ENCODE measurements at regions not wholly inside any gene's neighbourhood (a gene's known extent, or its start where the extent isn't known, plus 50 kb on each side); places are given as distances from the start of the nearest gene placed in this dataset.
A peak's percentile ranks its signal among the peaks of the same experiment; 100 is the strongest.
"Not testable (repeated sequence)": the region's sequence is repeated elsewhere in the genome, so short reads cannot be mapped to it uniquely, and the experiment has no call there.

DNA sequence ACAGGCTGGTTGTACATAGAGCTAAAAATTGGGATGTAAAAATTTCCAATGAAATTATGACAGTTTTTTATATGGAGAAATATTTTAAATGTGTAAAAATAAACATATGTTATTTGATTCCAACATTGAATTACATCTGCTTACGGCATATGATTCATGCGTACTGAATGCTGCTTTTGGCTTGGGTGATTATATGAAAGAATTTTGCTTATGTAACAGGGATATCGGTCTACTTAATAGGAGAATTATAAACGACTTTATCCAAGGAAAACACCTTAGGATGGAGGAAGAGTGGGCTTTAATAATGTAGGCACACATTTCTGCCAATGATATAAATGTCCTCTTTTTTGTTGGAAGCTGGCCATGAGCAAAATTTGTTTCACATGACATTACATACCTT, 197.3 kb upstream of the GOT2 start:
- no peak for DNase-seq (ENCODE audit: low read depth)

DNA sequence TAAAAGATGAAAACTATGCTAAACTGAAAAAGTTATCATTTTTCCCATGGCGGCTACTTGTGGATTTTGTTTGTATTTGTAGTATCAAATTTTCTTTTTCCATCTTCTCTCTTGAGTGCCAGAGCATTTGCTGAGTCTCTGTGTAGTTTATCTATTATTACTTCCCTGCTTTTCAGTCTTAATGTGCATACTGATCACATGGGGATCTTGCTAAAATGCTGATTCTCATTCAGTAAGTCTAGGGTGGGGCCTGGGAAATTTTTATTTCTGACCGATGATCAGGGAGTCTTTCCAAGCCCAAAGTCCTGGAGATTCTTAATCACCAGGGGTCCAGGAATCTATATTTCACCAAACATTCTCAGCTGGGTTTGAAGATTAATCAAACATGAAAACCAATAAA, 189.0 kb upstream of the GOT2 start:
- no peak for DNase-seq (ENCODE audit: low read depth)

GRCh38 chr16:58913456-58913855, 179.3 kb upstream of the GOT2 start:
- no peak for DNase-seq (ENCODE audit: low read depth)

DNA sequence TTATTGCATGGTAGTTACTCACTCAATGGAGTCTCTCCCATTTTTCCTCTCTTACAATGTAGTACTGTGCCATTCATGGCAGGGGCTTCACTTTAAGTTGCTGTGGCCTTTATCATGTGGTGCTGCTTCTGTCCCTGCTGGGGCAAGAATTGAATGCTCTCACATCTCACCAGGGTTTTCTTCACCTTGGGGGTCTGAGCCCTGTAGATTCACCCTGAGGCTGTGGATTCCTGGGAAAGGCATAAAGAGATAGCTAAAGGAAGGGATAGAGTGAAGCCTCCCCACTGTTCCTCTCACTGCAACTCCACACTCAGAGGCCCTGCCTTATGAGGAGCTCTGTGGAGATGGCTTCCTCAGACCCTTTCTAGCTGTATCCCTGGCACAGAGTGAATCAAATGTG, 178.5 kb upstream of the GOT2 start:
- no peak for DNase-seq (ENCODE audit: low read depth)

GRCh38 chr16:58906981-58907715, 173.0 kb upstream of the GOT2 start:
- no peak for DNase-seq (ENCODE audit: low read depth)

GRCh38 chr16:58904291-58904690, 170.2 kb upstream of the GOT2 start:
- DNase-seq (ENCODE audit: low read depth), result no peak

DNA sequence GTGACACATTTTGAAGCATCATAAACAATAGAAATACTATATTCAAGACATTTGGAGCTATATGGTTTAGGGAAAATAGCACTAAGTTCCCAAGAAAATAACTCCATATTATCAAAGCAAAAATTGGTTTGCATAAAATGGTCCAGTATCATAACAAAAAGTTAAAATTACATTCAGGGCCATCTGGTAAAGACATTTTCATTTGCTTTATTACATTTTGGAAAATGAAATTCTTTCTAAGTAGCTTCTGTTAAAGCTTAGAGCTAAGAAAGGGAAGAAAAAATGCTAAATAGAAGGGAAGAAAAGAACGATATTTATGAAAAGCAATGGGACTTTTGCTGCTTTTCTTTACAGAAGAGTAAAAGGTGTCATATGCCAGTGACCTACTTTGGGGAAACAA, 155.4 kb upstream of the GOT2 start:
- no peak for DNase-seq (ENCODE audit: low read depth)

GRCh38 chr16:58885528-58886170, 151.5 kb upstream of the GOT2 start:
- DNase-seq (ENCODE audit: low read depth), result no peak

DNA sequence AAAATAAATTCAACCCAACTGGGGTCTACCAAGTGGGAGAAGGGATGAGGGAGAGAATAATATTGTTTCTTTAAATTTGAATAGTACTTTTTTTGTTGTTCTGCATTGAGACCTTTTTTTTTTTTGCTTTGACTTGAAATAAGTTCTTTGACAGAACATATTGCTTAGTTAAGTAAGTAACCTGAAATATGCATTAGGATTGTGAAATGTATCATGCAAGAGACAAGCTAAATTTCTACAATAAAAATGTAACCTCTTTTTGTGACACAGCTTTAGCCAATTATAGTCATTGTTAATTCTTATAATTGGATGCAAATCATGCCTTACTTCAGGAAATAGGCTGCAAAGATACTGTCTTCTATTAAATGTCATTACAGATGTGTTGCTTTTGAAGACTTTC, 150.0 kb upstream of the GOT2 start:
- no peak for DNase-seq (ENCODE audit: low read depth)

DNA sequence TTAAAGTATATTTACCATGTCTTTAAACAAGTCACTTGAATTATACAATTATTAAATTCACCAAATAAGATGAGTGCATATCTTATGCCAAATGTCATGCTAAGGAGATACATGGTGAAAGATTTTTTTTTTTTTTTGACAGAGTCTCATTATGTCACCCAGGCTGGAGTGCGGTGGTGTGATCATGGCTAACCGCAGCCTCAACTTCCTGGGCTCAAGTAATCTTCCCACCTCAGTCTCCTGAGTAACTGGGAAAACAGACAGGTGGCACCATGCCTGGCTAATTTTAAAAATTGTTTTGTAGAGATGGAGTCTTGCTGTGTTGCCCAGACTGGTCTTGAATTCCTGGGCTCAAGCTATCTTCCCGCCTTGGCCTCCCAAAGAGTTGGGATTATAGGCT, 149.0 kb upstream of the GOT2 start:
- peak; percentile 13 for DNase-seq (ENCODE audit: low read depth)

- DNase-seq (ENCODE audit: low read depth), result no peak
Measured at GRCh38 chr16:58882292-58882691, 148.2 kb upstream of the GOT2 start.

- DNase-seq (ENCODE audit: low read depth), result not testable (repeated sequence)
Measured at GRCh38 chr16:58878641-58879040, 144.5 kb upstream of the GOT2 start.

- DNase-seq (ENCODE audit: low read depth), result no peak
Measured at GRCh38 chr16:58866935-58867334, 132.8 kb upstream of the GOT2 start.

GRCh38 chr16:58863761-58864160, 129.6 kb upstream of the GOT2 start:
- DNase-seq (ENCODE audit: low read depth), result no peak

DNA sequence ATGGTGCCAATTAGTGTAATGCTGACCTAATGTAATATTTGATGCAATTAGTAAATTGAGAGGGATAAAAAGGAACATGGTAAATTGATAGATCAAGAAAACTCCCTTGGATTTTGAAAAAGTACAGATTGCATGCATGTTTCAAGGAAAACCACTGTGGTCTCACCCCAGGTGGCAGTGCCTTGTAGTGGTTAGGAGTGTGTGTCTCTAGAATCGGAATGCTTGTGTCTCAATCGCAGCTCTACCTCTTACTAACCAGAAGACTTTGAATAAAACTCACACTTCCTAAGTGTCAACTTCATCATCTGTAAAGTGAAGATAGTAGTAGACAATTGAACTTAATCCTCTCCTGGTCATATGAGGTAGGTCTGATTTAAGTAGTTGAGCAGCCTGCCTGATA, 128.9 kb upstream of the GOT2 start:
- no peak for DNase-seq (ENCODE audit: low read depth)

DNA sequence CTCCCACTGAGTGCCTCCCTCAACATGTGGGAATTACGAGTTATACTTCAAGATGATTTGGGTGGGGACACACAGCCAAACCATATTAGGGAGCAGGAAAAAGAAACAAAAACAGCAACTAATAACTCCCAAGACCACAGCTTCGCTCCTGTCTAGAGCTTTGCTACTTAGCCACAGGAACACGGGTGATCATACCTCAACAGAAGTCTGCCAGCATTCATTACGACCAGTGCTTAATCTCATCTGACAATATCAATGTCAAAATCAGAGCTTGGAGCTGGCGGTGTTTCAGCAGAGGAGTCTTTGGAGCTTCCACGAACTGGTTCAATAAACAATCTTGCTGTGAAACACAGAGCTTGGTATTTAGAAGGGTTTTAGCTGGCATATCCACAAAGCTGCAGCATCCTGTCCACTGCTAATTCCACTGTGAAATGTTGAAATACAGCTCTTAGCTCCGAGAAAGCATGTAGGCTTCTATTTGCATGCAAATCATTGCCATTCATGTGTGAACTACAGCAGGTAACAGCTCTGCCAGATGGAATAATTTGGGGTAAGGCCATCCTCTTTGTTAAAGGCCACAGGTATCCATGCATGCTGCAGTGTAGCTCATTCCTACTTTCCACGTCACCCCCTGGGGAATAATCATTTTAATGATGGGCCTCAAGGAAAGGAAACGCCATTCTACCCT, 128.4 kb upstream of the GOT2 start:
- no peak for DNase-seq (ENCODE audit: low read depth)

DNA sequence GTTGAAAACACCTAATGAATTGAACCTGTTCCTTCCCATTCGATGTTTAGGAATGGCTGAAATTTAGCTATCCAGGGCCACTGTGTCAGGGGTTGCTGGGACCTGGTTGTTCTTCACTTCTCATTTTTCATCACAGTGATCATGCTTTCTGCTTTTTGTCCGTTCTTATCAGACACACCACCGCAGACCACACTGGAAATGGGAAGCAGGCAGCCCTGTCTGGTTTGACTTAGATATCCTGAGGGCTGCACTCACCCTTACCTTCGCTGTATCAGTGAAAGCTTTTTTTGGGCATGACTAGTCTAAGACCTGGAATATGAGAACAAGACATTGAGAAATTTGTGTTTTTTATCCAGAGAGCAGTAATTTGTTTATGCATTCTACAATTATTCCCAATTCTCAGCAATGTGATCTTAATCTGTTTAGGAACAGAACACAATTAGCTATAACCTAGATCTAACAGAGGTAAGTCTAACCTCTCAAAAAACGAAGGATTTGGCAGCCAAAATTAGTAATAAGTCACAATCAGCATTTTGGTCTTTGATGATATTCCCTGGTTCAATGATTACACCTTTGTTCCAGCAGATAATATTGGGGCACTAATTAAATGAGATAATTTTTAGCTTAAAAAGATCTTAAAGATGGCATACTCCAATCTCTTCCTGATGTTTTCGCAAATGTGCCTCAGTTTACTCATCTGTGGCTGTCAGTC, 126.0 kb upstream of the GOT2 start:
- DNase-seq (ENCODE audit: low read depth), result no peak

DNA sequence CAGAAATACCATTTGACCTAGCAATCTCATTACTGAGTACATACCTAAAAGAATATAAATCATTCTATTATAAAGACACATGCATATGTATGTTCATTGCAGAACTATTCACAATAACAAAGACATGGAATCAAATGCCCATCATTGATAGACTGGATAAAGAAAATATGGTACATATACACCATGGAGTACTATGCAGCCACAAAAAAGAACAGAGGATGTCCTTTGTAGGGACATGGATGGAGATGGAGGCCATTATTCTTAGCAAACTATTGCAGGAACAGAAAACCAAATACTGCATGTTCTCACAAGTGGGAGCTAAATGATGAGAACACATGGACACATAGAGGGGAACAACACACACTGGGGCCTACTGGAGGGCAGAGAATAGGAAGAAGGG, 124.5 kb upstream of the GOT2 start:
- DNase-seq (ENCODE audit: low read depth), result not testable (repeated sequence)

GRCh38 chr16:58855291-58855863, 121.3 kb upstream of the GOT2 start:
- no peak for DNase-seq (ENCODE audit: low read depth)

DNA sequence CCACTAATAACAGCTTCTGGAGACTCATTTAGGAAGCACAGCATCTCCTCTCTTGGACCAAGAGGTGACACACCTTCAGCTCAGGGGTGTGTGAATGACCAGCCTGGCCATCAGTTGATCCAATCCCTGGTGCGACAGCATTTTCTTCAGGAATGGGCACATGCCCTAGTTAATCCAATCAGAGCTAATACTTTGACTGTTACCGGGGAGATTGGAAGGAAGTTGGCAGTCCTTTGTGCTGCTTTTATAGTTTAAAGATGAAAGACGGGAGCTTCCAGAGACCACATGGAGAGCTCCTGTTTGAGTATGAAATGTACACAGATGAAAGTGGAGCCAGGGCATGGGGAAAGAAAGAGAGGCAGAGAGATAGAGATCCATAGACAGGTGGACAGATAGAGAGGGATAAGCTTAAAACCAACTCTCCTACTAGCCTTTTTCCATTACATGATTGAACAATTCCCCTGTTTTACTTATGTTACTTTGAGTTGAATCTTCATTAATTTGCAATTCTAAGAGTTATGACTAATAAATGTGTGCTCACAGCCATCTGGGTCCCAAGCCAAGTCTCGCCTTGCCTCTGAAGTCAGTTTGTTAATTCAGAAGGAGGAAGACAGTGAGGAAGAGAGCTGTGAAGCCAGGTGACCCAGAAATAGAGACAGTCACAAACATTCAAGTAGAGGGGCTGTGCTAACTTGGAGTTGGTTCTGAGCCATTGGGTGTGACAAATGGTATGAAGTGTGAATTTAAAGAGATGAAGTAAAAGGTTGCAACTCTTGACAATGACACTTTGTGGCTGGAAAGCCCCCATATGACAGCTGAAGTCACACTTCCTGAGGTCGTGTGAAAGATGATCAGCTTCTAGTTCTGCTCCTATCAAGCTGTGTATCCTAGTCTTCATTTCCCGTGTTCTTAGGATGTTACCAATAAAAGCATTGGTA, 120.0 kb upstream of the GOT2 start:
- DNase-seq (ENCODE audit: low read depth), result no peak

- no peak for DNase-seq (ENCODE audit: low read depth)
Measured at GRCh38 chr16:58850678-58851020, 116.5 kb upstream of the GOT2 start.

Measured in myocyte (in vitro differentiated cells).